22Rv1 (cell line): ENCODE measurements at regions not wholly inside any gene's neighbourhood (a gene's known extent, or its start where the extent isn't known, plus 50 kb on each side); places are given as distances from the start of the nearest gene placed in this dataset.

Experiments
- CTCF ChIP-seq: fragments of 450-650 bp; IDR thresholded peaks from 2 replicates; pipeline ENCODE4 v1.5.1; 2017; ENCODE audit warnings: mild to moderate bottlenecking
- ZFX ChIP-seq: fragments of 450-650 bp; IDR thresholded peaks from 2 replicates; pipeline ENCODE4 v1.6.1; 2017; ENCODE audit warnings: antibody characterized with exemption, borderline replicate concordance

DNA sequence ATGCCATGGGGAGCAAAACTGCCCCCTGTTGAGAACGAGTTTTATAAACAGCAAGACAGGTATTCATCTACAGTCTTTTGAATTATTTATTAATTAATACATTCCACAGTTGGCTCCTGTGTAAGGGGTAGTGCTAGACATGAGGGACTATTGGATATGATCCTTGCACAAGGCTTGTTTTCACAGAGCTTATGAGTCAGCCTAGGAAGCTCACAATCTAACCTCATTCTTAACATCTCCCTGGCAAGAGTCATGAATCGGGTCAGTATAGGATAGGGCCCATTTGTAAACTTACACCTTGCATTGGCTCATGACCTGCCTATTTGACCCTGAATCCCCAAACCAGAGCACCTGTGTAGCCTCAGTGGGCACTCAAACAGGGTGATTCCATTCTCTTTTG lies 209.1 kb upstream of the HCCS start:
- no peak for TF ChIP-seq CTCF
- no peak for TF ChIP-seq ZFX
